HepG2 (cell line): ENCODE measurements at regions not wholly inside any gene's neighbourhood (a gene's known extent, or its start where the extent isn't known, plus 50 kb on each side); places are given as distances from the start of the nearest gene placed in this dataset.

Experiments
- ATAC-seq: fragments of 200-7000 bp; cut with Tn5 transposase; 3 replicates; pipeline ENCODE4 v1.9.1; 2020; ENCODE audit warnings: mild to moderate bottlenecking, moderate library complexity
- BruUV-seq: library from RNA; stranded (reverse); fragments of 400-500 nt; replicated peaks from 2 replicates; lab custom pipeline; 2021; lab: Mats Ljungman, UMichigan
- CTCF ChIA-PET: fragments of 300-600 bp; formaldehyde crosslinking; extraction: SDS; loops from one replicate; lab custom pipeline; 2021; ENCODE audit warnings: low total read pairs, inconsistent platforms, low intra/inter-chr PET ratio; lab: Yijun Ruan, JAX
- POLR2A ChIA-PET: fragments of 350-600 bp; sonication (Branson Sonifier 250); formaldehyde crosslinking; loops from one replicate; lab custom pipeline; 2020; ENCODE audit warnings: antibody characterized with exemption, inconsistent platforms; lab: Yijun Ruan, JAX
- DNase-seq: peaks from one replicate; pipeline ENCODE4 v3.0.0-alpha.2; 2015; ENCODE audit warnings: low spot score
- FAIRE-seq: peaks from 3 replicates; lab custom pipeline; 2011; peaks lifted over from hg19 to GRCh38; lab: Jason Lieb, UNC
- H2AFZ ChIP-seq: one replicate; pipeline ENCODE4 v1.6.1; 2011; ENCODE audit warnings: low read length, inconsistent platforms
- H3K27ac ChIP-seq: fragments of 300-600 bp; 3 replicates; pipeline ENCODE4 v1.8.0; 2011; ENCODE audit warnings: mixed run types, mild to moderate bottlenecking, mixed read lengths, low read length, inconsistent platforms; ENCODE audit not compliant: insufficient read depth; ENCODE audit errors: extremely low read length
- H3K27me3 ChIP-seq, 2 experiments: fragments of 200-600 bp in 1 of 2; 2 replicates in 1 of 2; 3 replicates in 1 of 2; pipeline versions ENCODE4 v1.6.0 to v1.8.0; 2011; ENCODE audit warnings: low read length in 2 of 2, mild to moderate bottlenecking in 2 of 2, moderate library complexity in 2 of 2, inconsistent platforms in 1 of 2; ENCODE audit not compliant: insufficient read depth in 2 of 2, control insufficient read depth in 1 of 2
- H3K36me3 ChIP-seq, 2 experiments: fragments of 200-600 bp in 1 of 2; replicated peaks in 1 of 2; 2 replicates in 1 of 2; 3 replicates in 1 of 2; pipeline versions ENCODE4 v1.5.1 to v1.8.0; 2011; ENCODE audit warnings: low read length in 2 of 2, inconsistent platforms in 1 of 2; ENCODE audit not compliant: insufficient read depth in 2 of 2, control insufficient read depth in 1 of 2
- H3K4me1 ChIP-seq: 2 replicates; pipeline ENCODE4 v1.5.1; 2012; ENCODE audit warnings: low read length, inconsistent platforms; ENCODE audit not compliant: insufficient read depth
- H3K4me2 ChIP-seq: 2 replicates; pipeline ENCODE4 v1.6.0; 2011; ENCODE audit warnings: low read depth, low read length, inconsistent platforms
- H3K4me3 ChIP-seq, 3 experiments: fragments of 200-600 bp in 1 of 3; sonication (generic), shearing (Covaris generic) in 1 of 3; replicated peaks in 1 of 3; 2 replicates each; pipeline ENCODE4 v1.5.1; 2011 to 2016; ENCODE audit warnings: low read length in 3 of 3, inconsistent platforms in 2 of 3, low read depth in 2 of 3, mild to moderate bottlenecking in 2 of 3, control low read depth in 1 of 3, mixed read lengths in 1 of 3; ENCODE audit not compliant: insufficient read depth in 1 of 3
- H3K79me2 ChIP-seq: one replicate; pipeline ENCODE4 v1.6.1; 2011; ENCODE audit warnings: low read length, inconsistent platforms; ENCODE audit not compliant: insufficient read depth
- H3K9ac ChIP-seq: 2 replicates; pipeline ENCODE4 v1.6.0; 2011; ENCODE audit warnings: mild to moderate bottlenecking, low read depth, low read length, inconsistent platforms; ENCODE audit not compliant: insufficient read depth
- H3K9me3 ChIP-seq: 2 replicates; pipeline ENCODE4 v1.5.1; 2012; ENCODE audit warnings: mild to moderate bottlenecking, low read length
- H4K20me1 ChIP-seq: 2 replicates; pipeline ENCODE4 v1.6.0; 2011; ENCODE audit warnings: inconsistent platforms, mild to moderate bottlenecking, low read length, moderate library complexity; ENCODE audit not compliant: insufficient read depth
- NPAS2 ChIP-seq: sonication (generic); formaldehyde crosslinking; IDR thresholded peaks from 2 replicates; pipeline ENCODE4 v1.8.0; 2022; ENCODE audit warnings: mild to moderate bottlenecking, missing genetic modification reagents, borderline replicate concordance
- NR3C1 ChIP-seq: sonication (generic); formaldehyde crosslinking; IDR thresholded peaks from 2 replicates; pipeline ENCODE4 v1.4.0; 2020; ENCODE audit warnings: missing genetic modification reagents
- SMC3 ChIP-seq: IDR thresholded peaks from 2 replicates; pipeline ENCODE4 v1.6.1; 2011; ENCODE audit warnings: low read length, improper control_type of control experiment
- ZMAT3 ChIP-seq: sonication (generic); formaldehyde crosslinking; conservative IDR thresholded peaks from 2 replicates; pipeline ENCODE4 v1.7.0; 2021; ENCODE audit warnings: missing genetic modification reagents
- ZNF256 ChIP-seq: sonication (generic); formaldehyde crosslinking; conservative IDR thresholded peaks from 2 replicates; pipeline ENCODE4 v1.4.0; 2020; ENCODE audit warnings: missing genetic modification reagents
- WGBS: methylation state at CpG from one replicate; pipeline ENCODE4 v1.1.6; 2017; ENCODE audit warnings: low lambda C conversion rate; 5-methylcytosine and 5-hydroxymethylcytosine counted together
- in situ Hi-C: cut with HindIII; loops from 2 replicates; pipeline ENCODE4 v1.10.0; 2017; ENCODE audit warnings: low pct_unique_long_range_greater_than_20kb; ENCODE audit not compliant: extremely low pct_ligation_motif_present
- intact Hi-C: fragments of 100-400 bp; cut with micrococcal nuclease; formaldehyde crosslinking; loops from one replicate; pipeline ENCODE4 v1.10.0; 2022; ENCODE audit not compliant: unreplicated experiment
- TF ChIP-seq, protein P1 (sequence below): sonication (generic); formaldehyde crosslinking; IDR thresholded peaks from 2 replicates; pipeline ENCODE4 v1.5.0; 2020; ENCODE audit warnings: mild to moderate bottlenecking, low read depth, missing genetic modification reagents, borderline replicate concordance
- TF ChIP-seq, protein P2 (sequence below): sonication (generic); formaldehyde crosslinking; IDR thresholded peaks from 2 replicates; pipeline ENCODE4; 2020; ENCODE audit warnings: missing genetic modification reagents, mild to moderate bottlenecking, borderline replicate concordance

DNA sequence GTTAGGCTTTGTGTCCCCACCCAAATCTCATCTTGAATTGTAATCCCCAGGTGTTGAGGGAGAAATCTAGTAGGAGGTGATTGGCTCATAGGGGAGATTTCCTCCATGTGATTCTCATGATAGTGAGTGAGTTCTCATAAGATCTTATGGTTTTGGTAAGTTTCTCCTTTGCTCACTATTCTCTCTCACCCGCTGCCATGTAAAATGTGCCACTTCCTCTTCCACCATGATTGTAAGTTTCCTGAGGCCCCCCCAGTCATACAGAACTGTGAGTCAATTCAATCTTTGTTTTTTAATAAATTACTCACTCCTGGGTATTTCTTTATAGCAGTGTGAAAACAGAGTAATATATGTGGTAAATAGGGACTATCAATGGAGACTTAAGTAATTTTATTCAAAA is 434.5 kb upstream of the OLFM3 start:
- Histone ChIP-seq H3K9ac (no peak overlapping the region), H3K9me3 (no peaks in the 10 kb centered on the region; the same call in 1 of the 2 replicates), H3K27me3 (no peaks in the 10 kb centered on the region), H4K20me1 (no peaks in the 10 kb centered on the region), H3K79me2 (no peaks in the 10 kb centered on the region), H3K27ac (no peak overlapping the region), H3K36me3 (no peaks in the 10 kb centered on the region), H2AFZ (no peak overlapping the region), H3K4me2 (no peak overlapping the region), H3K4me1 (no peaks in the 10 kb centered on the region), H3K4me3 (no peak overlapping the region)
- in situ Hi-C loops (loop anchor here (25.0 kb wide), 1 partner anchor 919 kb away; no protein-coding TSS in a partner anchor), intact Hi-C loops (loop anchor here (5.0 kb wide), 1 partner anchor 924 kb away; no protein-coding TSS in a partner anchor)
- DNase-seq (no peak), ATAC-seq (no peak), FAIRE-seq (no peak)
- ChIA-PET CTCF (no interaction called here), POLR2A (no interaction called here)
- 59% methylated on average over 1 of the region's 1 CpG for WGBS
- TF ChIP-seq ZNF256 (no peak), NR3C1 (CRISPR knock-in tag) (no peak), ZMAT3 (CRISPR knock-in tag) (no peak), NPAS2 (CRISPR knock-in tag) (no peak), SMC3 (no peak)
- TF ChIP-seq, protein P1, sequence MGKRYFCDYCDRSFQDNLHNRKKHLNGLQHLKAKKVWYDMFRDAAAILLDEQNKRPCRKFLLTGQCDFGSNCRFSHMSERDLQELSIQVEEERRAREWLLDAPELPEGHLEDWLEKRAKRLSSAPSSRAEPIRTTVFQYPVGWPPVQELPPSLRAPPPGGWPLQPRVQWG (CRISPR knock-in tag) = no peak
- TF ChIP-seq, protein P2, sequence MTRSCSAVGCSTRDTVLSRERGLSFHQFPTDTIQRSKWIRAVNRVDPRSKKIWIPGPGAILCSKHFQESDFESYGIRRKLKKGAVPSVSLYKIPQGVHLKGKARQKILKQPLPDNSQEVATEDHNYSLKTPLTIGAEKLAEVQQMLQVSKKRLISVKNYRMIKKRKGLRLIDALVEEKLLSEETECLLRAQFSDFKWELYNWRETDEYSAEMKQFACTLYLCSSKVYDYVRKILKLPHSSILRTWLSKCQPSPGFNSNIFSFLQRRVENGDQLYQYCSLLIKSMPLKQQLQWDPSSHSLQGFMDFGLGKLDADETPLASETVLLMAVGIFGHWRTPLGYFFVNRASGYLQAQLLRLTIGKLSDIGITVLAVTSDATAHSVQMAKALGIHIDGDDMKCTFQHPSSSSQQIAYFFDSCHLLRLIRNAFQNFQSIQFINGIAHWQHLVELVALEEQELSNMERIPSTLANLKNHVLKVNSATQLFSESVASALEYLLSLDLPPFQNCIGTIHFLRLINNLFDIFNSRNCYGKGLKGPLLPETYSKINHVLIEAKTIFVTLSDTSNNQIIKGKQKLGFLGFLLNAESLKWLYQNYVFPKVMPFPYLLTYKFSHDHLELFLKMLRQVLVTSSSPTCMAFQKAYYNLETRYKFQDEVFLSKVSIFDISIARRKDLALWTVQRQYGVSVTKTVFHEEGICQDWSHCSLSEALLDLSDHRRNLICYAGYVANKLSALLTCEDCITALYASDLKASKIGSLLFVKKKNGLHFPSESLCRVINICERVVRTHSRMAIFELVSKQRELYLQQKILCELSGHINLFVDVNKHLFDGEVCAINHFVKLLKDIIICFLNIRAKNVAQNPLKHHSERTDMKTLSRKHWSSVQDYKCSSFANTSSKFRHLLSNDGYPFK (CRISPR knock-in tag) = no peak
- BruUV-seq = no TSS peak
